Stimulated activated naive CD8-positive, alpha-beta T cell treated with anti-CD3 and anti-CD28 coated beads, Interleukin-15, Interleukin-2, amounts not matched to agents 100 ng/mL and 50 ng/mL, for 24 hours (primary cell): ENCODE measurements at regions not wholly inside any gene's neighbourhood (a gene's known extent, or its start where the extent isn't known, plus 50 kb on each side); places are given as distances from the start of the nearest gene placed in this dataset.

Source experiments
- H3K27ac Mint-ChIP-seq: one replicate; pipeline ENCODE4 v1.8.0; 2021; ENCODE audit warnings: mild to moderate bottlenecking, mixed read lengths
- H3K27me3 Mint-ChIP-seq: one replicate; pipeline ENCODE4 v1.8.0; 2021; ENCODE audit warnings: mixed read lengths
- H3K36me3 Mint-ChIP-seq: one replicate; pipeline ENCODE4 v1.8.0; 2021; ENCODE audit warnings: low read depth, mixed read lengths
- H3K4me1 Mint-ChIP-seq: one replicate; pipeline ENCODE4 v1.8.0; 2021; ENCODE audit warnings: low read depth, mixed read lengths
- H3K4me3 Mint-ChIP-seq: one replicate; pipeline ENCODE4 v1.8.0; 2021; ENCODE audit warnings: mild to moderate bottlenecking, mixed read lengths
- H3K9me3 Mint-ChIP-seq: one replicate; pipeline ENCODE4 v1.8.0; 2021; ENCODE audit warnings: mixed read lengths

GRCh38 chr5:125026867-125027731 lies 280.7 kb upstream of the ZNF608 start:
- Mint-ChIP-seq H3K27ac (no peak overlapping the region), H3K4me3 (no peak overlapping the region), H3K27me3 (no peaks in the 10 kb centered on the region), H3K36me3 (no peaks in the 10 kb centered on the region), H3K9me3 (peaks cover 4% of the 10 kb centered on the region), H3K4me1 (no peaks in the 10 kb centered on the region)

GRCh38 chr5:125032286-125032685 lies 285.8 kb upstream of the ZNF608 start:
- no peaks in the 10 kb centered on the region for H3K27me3 Mint-ChIP-seq
- H3K27ac Mint-ChIP-seq, result no peak overlapping the region
- no peak overlapping the region for H3K4me3 Mint-ChIP-seq
- H3K36me3 Mint-ChIP-seq, result no peaks in the 10 kb centered on the region
- H3K4me1 Mint-ChIP-seq, result no peaks in the 10 kb centered on the region
- peaks cover 3% of the 10 kb centered on the region for H3K9me3 Mint-ChIP-seq

- H3K4me3 Mint-ChIP-seq, result no peak overlapping the region
- no peak overlapping the region for H3K27ac Mint-ChIP-seq
- no peaks in the 10 kb centered on the region for H3K36me3 Mint-ChIP-seq
- no peaks in the 10 kb centered on the region for H3K27me3 Mint-ChIP-seq
- H3K4me1 Mint-ChIP-seq, result peaks cover 5% of the 10 kb centered on the region
- H3K9me3 Mint-ChIP-seq, result peaks cover 3% of the 10 kb centered on the region
Observed at GRCh38 chr5:125033602-125034001, 287.2 kb upstream of the ZNF608 start.

GRCh38 chr5:125034331-125034730 lies 287.9 kb upstream of the ZNF608 start:
- H3K9me3 Mint-ChIP-seq, result peaks cover 3% of the 10 kb centered on the region
- no peaks in the 10 kb centered on the region for H3K36me3 Mint-ChIP-seq
- no peaks in the 10 kb centered on the region for H3K27me3 Mint-ChIP-seq
- no peak overlapping the region for H3K27ac Mint-ChIP-seq
- no peak overlapping the region for H3K4me3 Mint-ChIP-seq
- peaks cover 6% of the 10 kb centered on the region for H3K4me1 Mint-ChIP-seq

GRCh38 chr5:125036494-125036893 lies 290.1 kb upstream of the ZNF608 start:
- Mint-ChIP-seq H3K4me1 (peaks cover 6% of the 10 kb centered on the region), H3K36me3 (no peaks in the 10 kb centered on the region), H3K27me3 (no peaks in the 10 kb centered on the region), H3K9me3 (peaks cover 3% of the 10 kb centered on the region), H3K27ac (no peak overlapping the region), H3K4me3 (no peak overlapping the region)

- Mint-ChIP-seq H3K4me1 (peaks cover 6% of the 10 kb centered on the region), H3K36me3 (no peaks in the 10 kb centered on the region), H3K4me3 (no peak overlapping the region), H3K9me3 (peaks cover 3% of the 10 kb centered on the region), H3K27ac (no peak overlapping the region), H3K27me3 (no peaks in the 10 kb centered on the region)
Observed at GRCh38 chr5:125037020-125037419, 290.6 kb upstream of the ZNF608 start.

- Mint-ChIP-seq H3K4me3 (no peak overlapping the region), H3K36me3 (no peaks in the 10 kb centered on the region), H3K27me3 (no peaks in the 10 kb centered on the region), H3K9me3 (peaks cover 3% of the 10 kb centered on the region), H3K4me1 (peaks cover 6% of the 10 kb centered on the region), H3K27ac (no peak overlapping the region)
Observed at GRCh38 chr5:125037530-125037929, 291.1 kb upstream of the ZNF608 start.

- Mint-ChIP-seq H3K4me3 (no peak overlapping the region), H3K9me3 (peaks cover 3% of the 10 kb centered on the region), H3K27ac (no peak overlapping the region), H3K36me3 (no peaks in the 10 kb centered on the region), H3K27me3 (no peaks in the 10 kb centered on the region), H3K4me1 (peaks cover 6% of the 10 kb centered on the region)
Observed at GRCh38 chr5:125038477-125038876, 292.0 kb upstream of the ZNF608 start.

- Mint-ChIP-seq H3K4me3 (no peak overlapping the region), H3K9me3 (no peaks in the 10 kb centered on the region), H3K27ac (no peak overlapping the region), H3K27me3 (no peaks in the 10 kb centered on the region), H3K4me1 (peaks cover 6% of the 10 kb centered on the region), H3K36me3 (no peaks in the 10 kb centered on the region)
Observed at GRCh38 chr5:125041798-125042197, 295.4 kb upstream of the ZNF608 start.

GRCh38 chr5:125042261-125042890 lies 295.9 kb upstream of the ZNF608 start:
- no peaks in the 10 kb centered on the region for H3K27me3 Mint-ChIP-seq
- no peak overlapping the region for H3K4me3 Mint-ChIP-seq

GRCh38 chr5:125043781-125044391 lies 297.4 kb upstream of the ZNF608 start:
- no peaks in the 10 kb centered on the region for H3K4me1 Mint-ChIP-seq
- no peaks in the 10 kb centered on the region for H3K36me3 Mint-ChIP-seq
- H3K4me3 Mint-ChIP-seq, result no peak overlapping the region
- H3K27ac Mint-ChIP-seq, result no peak overlapping the region
- H3K9me3 Mint-ChIP-seq, result no peaks in the 10 kb centered on the region
- H3K27me3 Mint-ChIP-seq, result no peaks in the 10 kb centered on the region

More at GRCh38 chr5:125042261-125042890, 295.9 kb upstream of the ZNF608 start:
- Mint-ChIP-seq H3K9me3 (no peaks in the 10 kb centered on the region), H3K27ac (no peak overlapping the region), H3K36me3 (no peaks in the 10 kb centered on the region), H3K4me1 (peaks cover 6% of the 10 kb centered on the region)

- H3K4me1 Mint-ChIP-seq, result no peaks in the 10 kb centered on the region
- H3K9me3 Mint-ChIP-seq, result no peaks in the 10 kb centered on the region
- H3K4me3 Mint-ChIP-seq, result no peak overlapping the region
- H3K27me3 Mint-ChIP-seq, result no peaks in the 10 kb centered on the region
- H3K27ac Mint-ChIP-seq, result no peak overlapping the region
- no peaks in the 10 kb centered on the region for H3K36me3 Mint-ChIP-seq
Observed at GRCh38 chr5:125044491-125045282, 298.2 kb upstream of the ZNF608 start.

GRCh38 chr5:125045646-125046045 lies 299.2 kb upstream of the ZNF608 start:
- Mint-ChIP-seq H3K36me3 (no peaks in the 10 kb centered on the region), H3K4me3 (no peak overlapping the region), H3K27me3 (no peaks in the 10 kb centered on the region), H3K27ac (no peak overlapping the region), H3K4me1 (no peaks in the 10 kb centered on the region), H3K9me3 (no peaks in the 10 kb centered on the region)

GRCh38 chr5:125046838-125047237 lies 300.4 kb upstream of the ZNF608 start:
- no peaks in the 10 kb centered on the region for H3K4me1 Mint-ChIP-seq
- no peak overlapping the region for H3K4me3 Mint-ChIP-seq
- no peaks in the 10 kb centered on the region for H3K36me3 Mint-ChIP-seq
- H3K9me3 Mint-ChIP-seq, result no peaks in the 10 kb centered on the region
- no peaks in the 10 kb centered on the region for H3K27me3 Mint-ChIP-seq
- H3K27ac Mint-ChIP-seq, result no peak overlapping the region

GRCh38 chr5:125047871-125048270 lies 301.4 kb upstream of the ZNF608 start:
- Mint-ChIP-seq H3K9me3 (no peaks in the 10 kb centered on the region), H3K27me3 (no peaks in the 10 kb centered on the region), H3K4me1 (no peaks in the 10 kb centered on the region), H3K36me3 (no peaks in the 10 kb centered on the region), H3K4me3 (no peak overlapping the region), H3K27ac (no peak overlapping the region)
